ENCODE measurements at regions not wholly inside any gene's neighbourhood (a gene's known extent, or its start where the extent isn't known, plus 50 kb on each side); places are given as distances from the start of the nearest gene placed in this dataset.

GRCh38 chr15:38163658-38164057, 89.0 kb upstream of the SPRED1 start:
- ChIA-PET CTCF (no interaction called here), POLR2A (ENCODE audit: unreplicated experiment) (no interaction called here)
- no peak overlapping the region for H4K91ac ChIP-seq (ENCODE audit: insufficient read depth, low read depth, low read length)
- no TSS peak for BruUV-seq (replicated peaks)
- no peaks in the 10 kb centered on the region for H3K9me1 ChIP-seq (ENCODE audit: insufficient read depth, low read length)
- no peak overlapping the region for H3K23ac ChIP-seq (ENCODE audit: low read depth, low read length)
- H3K4me1 ChIP-seq (ENCODE audit: control insufficient read depth, insufficient read depth, low read length): peaks cover under 1% of the 10 kb centered on the region; the same call in 1 of the 2 replicates
- intact Hi-C loops (cut with micrococcal nuclease) (no loop called here), in situ Hi-C loops (cut with MboI; ENCODE audit: low sequenced_read_pairs) (no loop called here), dilution Hi-C loops (cut with HindIII; ENCODE audit: low sequenced_read_pairs, unreplicated experiment) (no loop called here)
- H3K79me1 ChIP-seq (ENCODE audit: low read depth in 1 of 2, low read length in 2 of 2): no peaks in the 10 kb centered on the region
- H3K56ac ChIP-seq (ENCODE audit: extremely low read depth, insufficient read depth, low read length): no peak overlapping the region
- H3K36me3 ChIP-seq (ENCODE audit: control insufficient read depth, insufficient read depth, low read length): no peaks in the 10 kb centered on the region
- H2BK120ac ChIP-seq (ENCODE audit: low read depth, low read length): no peak overlapping the region
- ATAC-seq (ENCODE audit: low read depth) (no peak), DNase-seq (no peak)
- no peaks in the 10 kb centered on the region for H4K20me1 ChIP-seq (ENCODE audit: insufficient read depth, low read length)
- H3K9ac ChIP-seq (ENCODE audit: low read depth, low read length): no peak overlapping the region
- H2AK5ac ChIP-seq (ENCODE audit: low read depth, low read length): no peak overlapping the region
- no peak overlapping the region for H3K4me3 ChIP-seq (ENCODE audit: insufficient read depth, low read depth, low read length)
- no peak overlapping the region for H3K14ac ChIP-seq (replicated peaks; ENCODE audit: low read depth, low read length)
- no peak overlapping the region for H2BK15ac ChIP-seq (ENCODE audit: low read depth, low read length)
- no peak overlapping the region for H3K27ac ChIP-seq (ENCODE audit: insufficient read depth, low read length)
- H3K4ac ChIP-seq (ENCODE audit: low read depth, low read length): no peak overlapping the region
- H4K8ac ChIP-seq (ENCODE audit: low read depth in 2 of 2, low read length in 2 of 2): no peak overlapping the region
- H3K18ac ChIP-seq (ENCODE audit: low read depth, low read length): no peak overlapping the region
- no peak for TF ChIP-seq USF2 (IDR thresholded peaks at IDR 0.05; ENCODE audit: low read depth, low read length)
- no peak for TF ChIP-seq CEBPB (IDR thresholded peaks at IDR 0.05; ENCODE audit: low read depth, low read length)
- peaks cover 38% of the 10 kb centered on the region for H3K27me3 ChIP-seq (ENCODE audit: control insufficient read depth, insufficient read depth, low read length)
- H3K9me3 ChIP-seq (ENCODE audit: control insufficient read depth, insufficient read depth, low read length): peaks cover 2% of the 10 kb centered on the region; the same call in 1 of the 2 replicates
- H2AFZ ChIP-seq (replicated peaks; ENCODE audit: low read length, poor library complexity): no peak overlapping the region
- H4K5ac ChIP-seq (ENCODE audit: low read depth, low read length): no peak overlapping the region
- H3K4me2 ChIP-seq (ENCODE audit: low read depth, low read length): no peak overlapping the region
- no peak overlapping the region for H2BK20ac ChIP-seq (ENCODE audit: low read depth, low read length)
- no peak overlapping the region for H2BK5ac ChIP-seq (ENCODE audit: low read depth, low read length, poor library complexity, severe bottlenecking)
- H2AK9ac ChIP-seq (replicated peaks; ENCODE audit: low read depth, low read length, poor library complexity): no peak overlapping the region

Measured in IMR-90 (cell line).